PC-3 (cell line): ENCODE measurements at regions not wholly inside any gene's neighbourhood (a gene's known extent, or its start where the extent isn't known, plus 50 kb on each side); places are given as distances from the start of the nearest gene placed in this dataset.

Experiments used
- ATAC-seq: fragments of 200-7000 bp; cut with Tn5 transposase; 2 replicates; pipeline ENCODE4 v1.9.1; 2020; ENCODE audit warnings: mild to moderate bottlenecking, moderate library complexity
- BruUV-seq: library from RNA; stranded (reverse); fragments of 400-500 nt; replicated peaks from 2 replicates; lab custom pipeline; 2021; lab: Mats Ljungman, UMichigan
- CTCF ChIA-PET: fragments of 300-600 bp; sonication (Branson Sonifier 250); formaldehyde crosslinking; loops from one replicate; lab custom pipeline; 2022; ENCODE audit warnings: antibody characterized with exemption; lab: Charles Lee
- POLR2A ChIA-PET: fragments of 300-600 bp; sonication (Branson Sonifier 250); formaldehyde crosslinking; loops from one replicate; lab custom pipeline; 2022; ENCODE audit warnings: antibody characterized with exemption; ENCODE audit not compliant: unreplicated experiment; lab: Charles Lee
- DNase-seq: peaks from one replicate; pipeline ENCODE4 v3.0.0-alpha.2; 2015
- H2AFZ ChIP-seq: fragments of 300-600 bp; sonication (generic); 2 replicates; pipeline ENCODE4 v1.6.0; 2016; ENCODE audit warnings: antibody characterized with exemption, low read length
- H3F3A ChIP-seq: fragments of 300-600 bp; sonication (generic); one replicate; pipeline ENCODE4 v1.6.0; 2017; ENCODE audit warnings: antibody characterized with exemption, low read length, control low read depth, mild to moderate bottlenecking; ENCODE audit not compliant: unreplicated experiment
- H3K27ac ChIP-seq: fragments of 300-600 bp; sonication (generic); 2 replicates; pipeline ENCODE4 v1.5.1; 2016; ENCODE audit warnings: mild to moderate bottlenecking, low read length
- H3K27me3 ChIP-seq: fragments of 300-600 bp; sonication (generic); 2 replicates; pipeline ENCODE4 v1.6.1; 2016; ENCODE audit warnings: low read length, mixed read lengths
- H3K36me3 ChIP-seq: fragments of 300-600 bp; sonication (generic); 2 replicates; pipeline ENCODE4 v1.6.1; 2016; ENCODE audit warnings: low read depth, mixed run types, low read length, mixed read lengths
- H3K4me1 ChIP-seq: fragments of 300-600 bp; sonication (generic); 2 replicates; pipeline ENCODE4 v1.5.1; 2016; ENCODE audit warnings: low read length; ENCODE audit not compliant: insufficient read depth
- H3K4me2 ChIP-seq: fragments of 300-600 bp; sonication (generic); 2 replicates; pipeline ENCODE4 v1.6.0; 2016; ENCODE audit warnings: low read length
- H3K4me3 ChIP-seq: fragments of 300-600 bp; sonication (generic); 2 replicates; pipeline ENCODE4 v1.5.1; 2016; ENCODE audit warnings: mild to moderate bottlenecking, low read length, mixed read lengths
- H3K79me2 ChIP-seq: fragments of 300-600 bp; sonication (generic); 2 replicates; pipeline ENCODE4 v1.6.1; 2017; ENCODE audit warnings: low read length, mixed read lengths
- H3K9ac ChIP-seq: fragments of 300-600 bp; sonication (generic); 2 replicates; pipeline ENCODE4 v1.6.0; 2016; ENCODE audit warnings: mild to moderate bottlenecking, low read length
- H3K9me2 ChIP-seq: fragments of 300-600 bp; sonication (generic); replicated peaks from 2 replicates; pipeline ENCODE4 v1.6.1; 2016; ENCODE audit warnings: mixed run types, low read length, mixed read lengths
- H3K9me3 ChIP-seq: fragments of 300-600 bp; sonication (generic); 2 replicates; pipeline ENCODE4 v1.6.1; 2016; ENCODE audit warnings: low read length, mixed read lengths
- H4K20me1 ChIP-seq: fragments of 300-600 bp; sonication (generic); 2 replicates; pipeline ENCODE4 v1.6.1; 2016; ENCODE audit warnings: low read length, mixed read lengths
- EZH2 ChIP-seq: fragments of 300-600 bp; sonication (generic); IDR thresholded peaks from one replicate; pipeline ENCODE4 v1.6.1; 2017; ENCODE audit warnings: antibody characterized with exemption, mild to moderate bottlenecking, low read length; ENCODE audit not compliant: unreplicated experiment
- EZH2phosphoT487 ChIP-seq: fragments of 300-600 bp; sonication (generic); IDR thresholded peaks from 2 replicates; pipeline ENCODE4 v1.6.1; 2018; ENCODE audit warnings: mild to moderate bottlenecking, antibody characterized with exemption, low read length, borderline replicate concordance
- intact Hi-C: fragments of 100-400 bp; cut with micrococcal nuclease; formaldehyde crosslinking; loops from 2 replicates; pipeline ENCODE4 v1.9.0; 2023
- TF ChIP-seq, protein P1 (sequence below): fragments of 300-600 bp; sonication (generic); conservative IDR thresholded peaks from 2 replicates; pipeline ENCODE4 v1.5.1; 2017; ENCODE audit warnings: antibody characterized with exemption, low read depth, mild to moderate bottlenecking, low read length

GRCh38 chr2:38496927-38497669, 105.6 kb downstream of the HNRNPLL start:
- Histone ChIP-seq H3K4me2 (no peak overlapping the region), H3K4me3 (no peak overlapping the region), H3F3A (no peaks in the 10 kb centered on the region), H3K9ac (no peak overlapping the region), H3K27me3 (no peaks in the 10 kb centered on the region), H4K20me1 (no peaks in the 10 kb centered on the region), H3K9me3 (no peaks in the 10 kb centered on the region), H3K9me2 (no peaks in the 10 kb centered on the region), H3K4me1 (no peaks in the 10 kb centered on the region), H3K36me3 (no peaks in the 10 kb centered on the region), H3K79me2 (no peaks in the 10 kb centered on the region), H3K27ac (no peak overlapping the region), H2AFZ (no peak overlapping the region)
- intact Hi-C loops, result no loop called here
- ChIA-PET CTCF (no interaction called here), POLR2A (interaction anchor here (0.6 kb wide), 1 partner anchor 26 kb away, joined by 10 read pairs; no protein-coding TSS in a partner anchor)
- no peak for DNase-seq
- no peak for ATAC-seq
- TF ChIP-seq, protein P1, sequence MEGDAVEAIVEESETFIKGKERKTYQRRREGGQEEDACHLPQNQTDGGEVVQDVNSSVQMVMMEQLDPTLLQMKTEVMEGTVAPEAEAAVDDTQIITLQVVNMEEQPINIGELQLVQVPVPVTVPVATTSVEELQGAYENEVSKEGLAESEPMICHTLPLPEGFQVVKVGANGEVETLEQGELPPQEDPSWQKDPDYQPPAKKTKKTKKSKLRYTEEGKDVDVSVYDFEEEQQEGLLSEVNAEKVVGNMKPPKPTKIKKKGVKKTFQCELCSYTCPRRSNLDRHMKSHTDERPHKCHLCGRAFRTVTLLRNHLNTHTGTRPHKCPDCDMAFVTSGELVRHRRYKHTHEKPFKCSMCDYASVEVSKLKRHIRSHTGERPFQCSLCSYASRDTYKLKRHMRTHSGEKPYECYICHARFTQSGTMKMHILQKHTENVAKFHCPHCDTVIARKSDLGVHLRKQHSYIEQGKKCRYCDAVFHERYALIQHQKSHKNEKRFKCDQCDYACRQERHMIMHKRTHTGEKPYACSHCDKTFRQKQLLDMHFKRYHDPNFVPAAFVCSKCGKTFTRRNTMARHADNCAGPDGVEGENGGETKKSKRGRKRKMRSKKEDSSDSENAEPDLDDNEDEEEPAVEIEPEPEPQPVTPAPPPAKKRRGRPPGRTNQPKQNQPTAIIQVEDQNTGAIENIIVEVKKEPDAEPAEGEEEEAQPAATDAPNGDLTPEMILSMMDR, result no peak
- TF ChIP-seq EZH2 (no peak), EZH2phosphoT487 (no peak)
- no TSS peak for BruUV-seq

DNA sequence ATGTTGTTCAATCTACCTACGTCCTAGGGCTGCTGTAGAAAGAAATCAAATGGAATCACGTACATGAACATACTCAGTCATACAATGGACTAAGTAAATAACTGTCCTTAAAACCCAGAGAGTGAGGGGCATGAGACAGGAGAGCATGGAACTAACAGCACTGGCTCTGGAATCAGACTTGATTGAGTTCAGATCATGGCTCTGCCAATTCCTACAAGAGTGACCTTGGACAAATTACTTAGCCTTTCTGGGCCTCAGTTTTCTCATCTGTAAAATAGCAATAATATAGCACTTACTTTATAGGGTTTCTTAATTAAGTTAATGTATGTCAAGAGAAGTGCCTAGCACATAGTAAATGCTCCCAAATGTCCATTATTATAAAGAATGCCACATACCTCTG, 106.8 kb downstream of the HNRNPLL start:
- BruUV-seq, result no TSS peak
- Histone ChIP-seq H3K9me2 (no peaks in the 10 kb centered on the region), H3K9me3 (no peaks in the 10 kb centered on the region), H2AFZ (no peak overlapping the region), H3F3A (no peaks in the 10 kb centered on the region), H3K36me3 (no peaks in the 10 kb centered on the region), H3K27ac (no peak overlapping the region), H3K4me2 (no peak overlapping the region), H4K20me1 (no peaks in the 10 kb centered on the region), H3K79me2 (no peaks in the 10 kb centered on the region), H3K9ac (no peak overlapping the region), H3K4me3 (no peak overlapping the region), H3K27me3 (no peaks in the 10 kb centered on the region), H3K4me1 (no peaks in the 10 kb centered on the region)
- ChIA-PET POLR2A (no interaction called here), CTCF (no interaction called here)
- TF ChIP-seq EZH2phosphoT487 (no peak), EZH2 (no peak)
- TF ChIP-seq, protein P1, result no peak
- DNase-seq (no peak), ATAC-seq (no peak)
- intact Hi-C loops, result no loop called here

DNA sequence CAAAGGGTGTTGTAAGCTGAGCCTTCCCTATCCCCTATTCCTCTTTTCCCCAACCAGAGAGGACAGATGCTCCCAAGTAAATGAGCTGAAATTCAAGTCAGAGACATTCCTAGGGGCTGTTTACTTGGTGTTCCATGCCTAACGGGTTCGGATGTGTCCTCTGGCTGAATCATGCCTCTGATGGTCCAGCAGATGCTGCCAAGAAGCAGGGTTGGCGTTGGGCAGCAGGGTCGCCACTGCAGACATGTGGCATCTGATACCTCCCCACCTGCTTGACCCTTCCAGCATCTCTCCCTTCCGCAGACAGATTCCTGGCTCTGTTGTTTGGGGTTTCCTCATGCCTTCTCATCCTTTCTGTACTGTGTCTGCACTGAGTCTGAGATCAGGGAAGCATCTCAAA, 108.3 kb downstream of the HNRNPLL start:
- ATAC-seq (no peak), DNase-seq (no peak)
- H3K9me3 ChIP-seq, result no peaks in the 10 kb centered on the region
- H3K4me1 ChIP-seq, result no peaks in the 10 kb centered on the region
- H3K27ac ChIP-seq, result no peak overlapping the region
- H4K20me1 ChIP-seq, result no peaks in the 10 kb centered on the region
- ChIA-PET POLR2A (no interaction called here), CTCF (no interaction called here)
- H2AFZ ChIP-seq, result no peak overlapping the region
- no peak overlapping the region for H3K9ac ChIP-seq
- no peak overlapping the region for H3K4me2 ChIP-seq
- no peaks in the 10 kb centered on the region for H3K79me2 ChIP-seq
- TF ChIP-seq EZH2 (no peak), EZH2phosphoT487 (no peak)
- TF ChIP-seq, protein P1, result no peak
- BruUV-seq, result no TSS peak
- no peaks in the 10 kb centered on the region for H3K27me3 ChIP-seq
- intact Hi-C loops, result no loop called here
- no peak overlapping the region for H3K4me3 ChIP-seq
- no peaks in the 10 kb centered on the region for H3F3A ChIP-seq
- H3K36me3 ChIP-seq, result no peaks in the 10 kb centered on the region
- H3K9me2 ChIP-seq, result no peaks in the 10 kb centered on the region
